Cerebellar cortex (tissue), 1 donor: ENCODE measurements at regions not wholly inside any gene's neighbourhood (a gene's known extent, or its start where the extent isn't known, plus 50 kb on each side); places are given as distances from the start of the nearest gene placed in this dataset.

ENCODE experiments used
- DNase-seq: peaks from one replicate; pipeline ENCODE4 v3.0.0-alpha.2; 2015; ENCODE audit warnings: low spot score

- DNase-seq: no peak
Observed at GRCh38 chr13:53512635-53513034, 484.0 kb downstream of the OLFM4 start.

- no peak for DNase-seq
Observed at GRCh38 chr13:53513226-53513625, 484.6 kb downstream of the OLFM4 start.

GRCh38 chr13:53520132-53520531 is 491.5 kb downstream of the OLFM4 start:
- DNase-seq: no peak

GRCh38 chr13:53522034-53522433 is 493.4 kb downstream of the OLFM4 start:
- DNase-seq: no peak

GRCh38 chr13:53537586-53537985 is 509.0 kb downstream of the OLFM4 start:
- DNase-seq: no peak

GRCh38 chr13:53545340-53545941 is 516.8 kb downstream of the OLFM4 start:
- DNase-seq: no peak

- DNase-seq: no peak
Observed at GRCh38 chr13:53560556-53560955, 531.9 kb downstream of the OLFM4 start.

- DNase-seq: no peak
Observed at GRCh38 chr13:53562419-53562818, 533.8 kb downstream of the OLFM4 start.

- DNase-seq: no peak
Observed at GRCh38 chr13:53568491-53568890, 539.9 kb downstream of the OLFM4 start.

GRCh38 chr13:53569453-53569852 is 540.8 kb downstream of the OLFM4 start:
- no peak for DNase-seq

- no peak for DNase-seq
Observed at GRCh38 chr13:53601113-53601512, 572.5 kb downstream of the OLFM4 start.

GRCh38 chr13:53605326-53605725 is 576.7 kb downstream of the OLFM4 start:
- DNase-seq: no peak

GRCh38 chr13:53612200-53612599 is 583.6 kb downstream of the OLFM4 start:
- no peak for DNase-seq

GRCh38 chr13:53622456-53622855 is 593.8 kb downstream of the OLFM4 start:
- no peak for DNase-seq

- DNase-seq: no peak
Observed at GRCh38 chr13:53623146-53623545, 594.5 kb downstream of the OLFM4 start.

- DNase-seq: no peak
Observed at GRCh38 chr13:53631511-53631910, 602.9 kb downstream of the OLFM4 start.

GRCh38 chr13:53638040-53638439 is 609.4 kb downstream of the OLFM4 start:
- DNase-seq: no peak

GRCh38 chr13:53642306-53642705 is 613.7 kb downstream of the OLFM4 start:
- DNase-seq: no peak

GRCh38 chr13:53648673-53649072 is 620.1 kb downstream of the OLFM4 start:
- DNase-seq: no peak

GRCh38 chr13:53672005-53672404 is 643.4 kb downstream of the OLFM4 start:
- DNase-seq: no peak

GRCh38 chr13:53683146-53683545 is 654.5 kb downstream of the OLFM4 start:
- no peak for DNase-seq

- no peak for DNase-seq
Observed at GRCh38 chr13:53683608-53684007, 655.0 kb downstream of the OLFM4 start.

GRCh38 chr13:53691417-53691816 is 662.8 kb downstream of the OLFM4 start:
- no peak for DNase-seq

GRCh38 chr13:53694814-53695532 is 666.4 kb downstream of the OLFM4 start:
- DNase-seq: no peak
